HEK293 (cell line): ENCODE measurements at regions not wholly inside any gene's neighbourhood (a gene's known extent, or its start where the extent isn't known, plus 50 kb on each side); places are given as distances from the start of the nearest gene placed in this dataset.

ENCODE experiments used
- CTCF ChIA-PET: fragments of 350-600 bp; formaldehyde crosslinking; extraction: SDS; loops from one replicate; lab custom pipeline; 2021; ENCODE audit warnings: antibody characterized with exemption; lab: Yijun Ruan, JAX
- POLR2A ChIA-PET: fragments of 300-600 bp; formaldehyde crosslinking; extraction: SDS; loops from one replicate; lab custom pipeline; 2020; ENCODE audit warnings: antibody characterized with exemption, inconsistent platforms; lab: Yijun Ruan, JAX
- H3K27ac ChIP-seq: fragments of 200-500 bp; sonication (Bioruptor generic); 2 replicates; pipeline ENCODE4 v1.5.1; 2014; ENCODE audit warnings: low read depth, low read length, control low read depth, inconsistent platforms; ENCODE audit errors: extremely low read depth
- H3K36me3 ChIP-seq, 2 experiments: fragments of 200-500 bp in 1 of 2; sonication (Bioruptor generic) in 1 of 2; 1 replicate in 1 of 2; 2 replicates in 1 of 2; pipeline ENCODE4 v1.5.1; 2014 to 2017; ENCODE audit warnings: inconsistent platforms in 2 of 2, low read length in 2 of 2; ENCODE audit not compliant: control insufficient read depth in 2 of 2, insufficient read depth in 1 of 2
- H3K4me1 ChIP-seq: fragments of 200-500 bp; sonication (Bioruptor generic); 2 replicates; pipeline ENCODE4 v1.5.1; 2014; ENCODE audit warnings: mild to moderate bottlenecking, low read length, inconsistent platforms; ENCODE audit not compliant: control insufficient read depth, insufficient read depth
- H3K4me3 ChIP-seq: 2 replicates; pipeline ENCODE4 v1.5.1; 2011; ENCODE audit warnings: low read depth, mild to moderate bottlenecking, control low read depth, low read length, moderate library complexity
- H3K9me3 ChIP-seq: fragments of 200-500 bp; sonication (Bioruptor generic); 2 replicates; pipeline ENCODE4 v1.5.1; 2014; ENCODE audit warnings: low read depth, low read length, inconsistent platforms; ENCODE audit not compliant: control insufficient read depth, insufficient read depth
- AEBP2 ChIP-seq: fragments of 450-650 bp; formaldehyde crosslinking; IDR thresholded peaks from 2 replicates; pipeline ENCODE4 v1.5.1; 2016; ENCODE audit warnings: missing biosample characterization, missing genetic modification characterization, borderline replicate concordance
- GLIS1 ChIP-seq: fragments of 450-650 bp; formaldehyde crosslinking; IDR thresholded peaks from 2 replicates; pipeline ENCODE4 v1.5.1; 2016; ENCODE audit warnings: missing biosample characterization, missing genetic modification characterization
- INSM2 ChIP-seq: fragments of 450-650 bp; formaldehyde crosslinking; IDR thresholded peaks from 2 replicates; pipeline ENCODE4 v1.5.1; 2016; ENCODE audit warnings: missing biosample characterization, missing genetic modification characterization
- OVOL3 ChIP-seq: fragments of 450-650 bp; formaldehyde crosslinking; IDR thresholded peaks from 2 replicates; pipeline ENCODE4 v1.5.1; 2016; ENCODE audit warnings: missing biosample characterization, missing genetic modification characterization
- PRDM6 ChIP-seq: fragments of 450-650 bp; formaldehyde crosslinking; IDR thresholded peaks from 2 replicates; pipeline ENCODE4 v1.5.1; 2017; ENCODE audit warnings: missing biosample characterization, missing genetic modification characterization
- RBAK ChIP-seq: fragments of 450-650 bp; formaldehyde crosslinking; IDR thresholded peaks from 2 replicates; pipeline ENCODE4 v1.5.1; 2016; ENCODE audit warnings: missing biosample characterization, missing genetic modification characterization
- REST ChIP-seq: fragments of 450-650 bp; formaldehyde crosslinking; IDR thresholded peaks from 2 replicates; pipeline ENCODE4 v1.5.1; 2016; ENCODE audit warnings: missing biosample characterization, missing genetic modification characterization
- ZBTB26 ChIP-seq: fragments of 450-650 bp; formaldehyde crosslinking; optimal IDR thresholded peaks from 2 replicates; pipeline ENCODE3; 2016; ENCODE audit warnings: missing biosample characterization, mild to moderate bottlenecking, missing genetic modification characterization
- ZNF488 ChIP-seq: fragments of 450-650 bp; formaldehyde crosslinking; IDR thresholded peaks from 2 replicates; pipeline ENCODE4 v1.5.1; 2016; ENCODE audit warnings: missing biosample characterization, missing genetic modification characterization
- ZNF518A ChIP-seq: fragments of 450-650 bp; formaldehyde crosslinking; conservative IDR thresholded peaks from 2 replicates; pipeline ENCODE4 v1.5.1; 2016; ENCODE audit warnings: low read depth, missing biosample characterization, missing genetic modification characterization
- ZNF521 ChIP-seq: fragments of 450-650 bp; formaldehyde crosslinking; IDR thresholded peaks from 2 replicates; pipeline ENCODE4 v1.5.1; 2017; ENCODE audit warnings: missing biosample characterization, mild to moderate bottlenecking, missing genetic modification characterization
- ZNF544 ChIP-seq: fragments of 450-650 bp; formaldehyde crosslinking; IDR thresholded peaks from 2 replicates; pipeline ENCODE4 v1.5.0; 2017; ENCODE audit warnings: missing biosample characterization, missing genetic modification characterization
- ZNF561 ChIP-seq: fragments of 450-650 bp; IDR thresholded peaks from 2 replicates; pipeline ENCODE4 v1.5.1; 2018; ENCODE audit warnings: missing biosample characterization, missing genetic modification characterization, borderline replicate concordance
- ZNF621 ChIP-seq: fragments of 450-650 bp; formaldehyde crosslinking; IDR thresholded peaks from 2 replicates; pipeline ENCODE4 v1.5.1; 2017; ENCODE audit warnings: missing biosample characterization, missing genetic modification characterization
- ZNF701 ChIP-seq: fragments of 450-650 bp; formaldehyde crosslinking; IDR thresholded peaks from 2 replicates; pipeline ENCODE4 v1.5.1; 2016; ENCODE audit warnings: missing biosample characterization, missing genetic modification characterization
- ZNF707 ChIP-seq: fragments of 450-650 bp; formaldehyde crosslinking; IDR thresholded peaks from 2 replicates; pipeline ENCODE4 v1.5.1; 2016; ENCODE audit warnings: missing biosample characterization, missing genetic modification characterization
- ZNF777 ChIP-seq: fragments of 450-650 bp; formaldehyde crosslinking; IDR thresholded peaks from 2 replicates; pipeline ENCODE4 v1.5.1; 2017; ENCODE audit warnings: missing biosample characterization, missing genetic modification characterization, borderline replicate concordance

GRCh38 chr16:76059186-76059585 is 218.0 kb upstream of the CNTNAP4 start:
- POLR2A ChIA-PET: no interaction called here
- no peaks in the 10 kb centered on the region for H3K36me3 ChIP-seq
- TF ChIP-seq INSM2 (tag by site-specific recombination) (no peak), ZNF518A (no peak), AEBP2 (tag by site-specific recombination) (no peak), OVOL3 (tag by site-specific recombination) (no peak), ZNF544 (tag by site-specific recombination) (no peak), ZNF621 (no peak), GLIS1 (tag by site-specific recombination) (no peak), RBAK (tag by site-specific recombination) (no peak), REST (tag by site-specific recombination) (no peak), ZNF777 (no peak), PRDM6 (no peak), ZNF701 (tag by site-specific recombination) (no peak), ZNF488 (tag by site-specific recombination) (no peak), ZNF561 (tag by site-specific recombination) (no peak), ZNF707 (no peak), ZNF521 (no peak), ZBTB26 (tag by site-specific recombination) (no peak)
- CTCF ChIA-PET: interaction anchor here (0.7 kb wide), 1 partner anchor 341 kb away, joined by 4 read pairs; no protein-coding TSS in a partner anchor
- no peak overlapping the region for H3K4me3 ChIP-seq
- no peaks in the 10 kb centered on the region for H3K9me3 ChIP-seq
- no peak overlapping the region for H3K27ac ChIP-seq
- H3K4me1 ChIP-seq: no peaks in the 10 kb centered on the region
